Endothelial cell of umbilical vein (primary cell): ENCODE measurements at regions not wholly inside any gene's neighbourhood (a gene's known extent, or its start where the extent isn't known, plus 50 kb on each side); places are given as distances from the start of the nearest gene placed in this dataset.

Experiments
- BruUV-seq: library from RNA; stranded (reverse); fragments of 400-500 nt; replicated peaks from 2 replicates; lab custom pipeline; 2021; lab: Mats Ljungman, UMichigan
- CTCF ChIA-PET: fragments of 300-600, 350-600 bp; sonication (Branson Sonifier 250); formaldehyde crosslinking; loops from one replicate; lab custom pipeline; 2021; ENCODE audit warnings: antibody characterized with exemption, inconsistent platforms; lab: Charles Lee
- POLR2A ChIA-PET: fragments of 300-600, 350-600 bp; sonication (Branson Sonifier 250); formaldehyde crosslinking; loops from one replicate; lab custom pipeline; 2021; ENCODE audit warnings: antibody characterized with exemption, inconsistent platforms; lab: Charles Lee
- DNase-seq: peaks from one replicate; pipeline ENCODE4 v3.0.0-alpha.2; 2011; ENCODE audit warnings: low read depth, low spot score
- FAIRE-seq: peaks from 2 replicates; lab custom pipeline; 2011; peaks lifted over from hg19 to GRCh38; lab: Jason Lieb, UNC
- H2AFZ ChIP-seq: 2 replicates; pipeline ENCODE4 v1.6.0; 2012; ENCODE audit warnings: low read depth, low read length, control low read depth, inconsistent platforms
- H3K27ac ChIP-seq: 2 replicates; pipeline ENCODE4 v1.5.1; 2011; ENCODE audit warnings: low read depth, mild to moderate bottlenecking, control low read depth, low read length, moderate library complexity; ENCODE audit not compliant: insufficient read depth
- H3K27me3 ChIP-seq, 2 experiments: 2 replicates each; pipeline versions ENCODE4 v1.6.0 to v1.6.1; 2011; ENCODE audit warnings: low read length in 2 of 2, mixed read lengths in 1 of 2; ENCODE audit not compliant: control insufficient read depth in 2 of 2, insufficient read depth in 2 of 2
- H3K36me3 ChIP-seq, 2 experiments: 2 replicates in 1 of 2; 3 replicates in 1 of 2; pipeline ENCODE4 v1.5.1; 2011; ENCODE audit warnings: low read length in 2 of 2, mild to moderate bottlenecking in 1 of 2, moderate library complexity in 1 of 2; ENCODE audit not compliant: control insufficient read depth in 2 of 2, insufficient read depth in 2 of 2; ENCODE audit errors: extremely low read depth in 1 of 2
- H3K4me1 ChIP-seq: 3 replicates; pipeline ENCODE4 v1.5.1; 2011; ENCODE audit warnings: mild to moderate bottlenecking, low read length; ENCODE audit not compliant: control insufficient read depth, insufficient read depth; ENCODE audit errors: extremely low read depth
- H3K4me2 ChIP-seq: 2 replicates; pipeline ENCODE4 v1.6.1; 2011; ENCODE audit warnings: low read length, control low read depth, mixed read lengths; ENCODE audit not compliant: insufficient read depth
- H3K4me3 ChIP-seq, 3 experiments: fragments of 200-600 bp in 1 of 3; sonication (generic), shearing (Covaris generic) in 1 of 3; replicated peaks in 1 of 3; 2 replicates each; pipeline ENCODE4 v1.5.1; 2011 to 2016; ENCODE audit warnings: control low read depth in 3 of 3, low read length in 3 of 3, mild to moderate bottlenecking in 2 of 3, inconsistent platforms in 1 of 3, low read depth in 1 of 3, moderate library complexity in 1 of 3; ENCODE audit not compliant: insufficient read depth in 1 of 3
- H3K79me2 ChIP-seq: 2 replicates; pipeline ENCODE4 v1.6.0; 2012; ENCODE audit warnings: low read length, inconsistent platforms; ENCODE audit not compliant: control insufficient read depth, insufficient read depth
- H3K9ac ChIP-seq: replicated peaks from 2 replicates; pipeline ENCODE3; 2011; ENCODE audit warnings: low read length, control low read depth; ENCODE audit not compliant: insufficient read depth; ENCODE audit errors: extremely low read depth
- H3K9me1 ChIP-seq: replicated peaks from 3 replicates; pipeline ENCODE4 v1.6.0; 2011; ENCODE audit warnings: mild to moderate bottlenecking, low read length; ENCODE audit not compliant: control insufficient read depth, insufficient read depth; ENCODE audit errors: extremely low read depth
- H3K9me3 ChIP-seq: replicated peaks from 2 replicates; pipeline ENCODE4 v1.5.1; 2012; ENCODE audit warnings: low read length, inconsistent platforms; ENCODE audit not compliant: control insufficient read depth, insufficient read depth
- H4K20me1 ChIP-seq: replicated peaks from 2 replicates; pipeline ENCODE3; 2011; ENCODE audit warnings: mild to moderate bottlenecking, low read length; ENCODE audit not compliant: control insufficient read depth, insufficient read depth; ENCODE audit errors: extremely low read depth
- CTCF ChIP-seq, 2 donors: IDR thresholded peaks; 1 replicate in 1 of 2; 2 replicates in 1 of 2; pipeline ENCODE4 v1.5.1; 2011; ENCODE audit warnings: low read length in 2 of 2, mild to moderate bottlenecking in 2 of 2, moderate library complexity in 2 of 2, control low read depth in 1 of 2, inconsistent platforms in 1 of 2, low read depth in 1 of 2; ENCODE audit not compliant: insufficient read depth in 1 of 2; ENCODE audit errors: extremely low read depth in 1 of 2
- EZH2 ChIP-seq: IDR thresholded peaks from 2 replicates; pipeline ENCODE4 v1.6.1; 2012; ENCODE audit warnings: borderline replicate concordance, low read depth, mild to moderate bottlenecking, moderate library complexity, low read length, inconsistent platforms; ENCODE audit not compliant: severe bottlenecking
- FOS ChIP-seq: IDR thresholded peaks from 2 replicates; pipeline ENCODE4 v1.6.1; 2011; ENCODE audit warnings: mild to moderate bottlenecking, low read length, moderate library complexity, borderline replicate concordance; ENCODE audit not compliant: insufficient read depth
- GATA2 ChIP-seq: IDR thresholded peaks from 2 replicates; pipeline ENCODE4 v1.7.0; 2011; ENCODE audit warnings: low read depth, mild to moderate bottlenecking, moderate library complexity, mixed read lengths, low read length; ENCODE audit not compliant: insufficient read length, insufficient read depth
- JUN ChIP-seq: IDR thresholded peaks from 2 replicates; pipeline ENCODE4 v1.6.1; 2011; ENCODE audit warnings: borderline replicate concordance, low read depth; ENCODE audit not compliant: insufficient read length, insufficient read depth
- MAX ChIP-seq: IDR thresholded peaks from 2 replicates; pipeline ENCODE4 v1.6.1; 2011; ENCODE audit not compliant: insufficient read depth, insufficient read length
- MYC ChIP-seq: IDR thresholded peaks from one replicate; pipeline ENCODE4 v1.6.1; 2011; ENCODE audit warnings: mild to moderate bottlenecking, low read depth, low read length
- POLR2A ChIP-seq: IDR thresholded peaks from 2 replicates; pipeline ENCODE4 v1.6.1; 2012; ENCODE audit warnings: low read depth, mild to moderate bottlenecking, control low read depth, low read length
- POLR2AphosphoS5 ChIP-seq: IDR thresholded peaks from 2 replicates; pipeline ENCODE4 v1.6.1; 2012; ENCODE audit warnings: low read depth, mild to moderate bottlenecking, control low read depth, low read length, moderate library complexity; ENCODE audit not compliant: insufficient read depth
- dilution Hi-C: fragments of 300-500 bp; cut with MboI; formaldehyde crosslinking; loops from one replicate; pipeline ENCODE4 v1.15.0; 2019; ENCODE audit warnings: low sequenced_read_pairs; ENCODE audit not compliant: extremely low pct_ligation_motif_present
- intact Hi-C: fragments of 100-400 bp; cut with micrococcal nuclease; formaldehyde crosslinking; loops from one replicate; pipeline ENCODE4 v1.10.0; 2022

DNA sequence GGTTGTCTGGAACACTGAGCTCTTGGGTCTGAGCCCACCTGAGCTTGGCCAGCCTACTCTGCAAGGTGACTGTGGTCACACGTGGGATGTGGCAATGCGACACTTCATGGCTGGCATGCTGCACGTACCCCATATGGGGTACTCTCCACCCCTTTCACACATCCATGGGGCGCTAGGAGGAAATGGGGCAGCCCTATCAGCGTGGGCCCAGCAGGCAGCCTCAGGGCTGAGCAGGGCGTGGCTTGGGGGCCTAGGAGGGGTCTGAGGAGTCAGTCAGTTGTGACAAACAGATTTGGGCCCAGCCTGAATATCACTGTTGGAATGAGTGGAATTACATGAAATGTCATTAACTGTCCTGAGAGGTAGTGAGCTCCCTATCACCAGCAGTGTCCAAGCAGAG is 82.3 kb upstream of the LINGO1 start:
- Histone ChIP-seq H2AFZ (no peak overlapping the region), H3K36me3 (no peaks in the 10 kb centered on the region), H3K9ac (no peak overlapping the region), H3K9me3 (no peaks in the 10 kb centered on the region), H3K27ac (no peak overlapping the region), H3K79me2 (no peaks in the 10 kb centered on the region), H3K4me2 (no peak overlapping the region), H3K27me3 (no peaks in the 10 kb centered on the region), H4K20me1 (no peaks in the 10 kb centered on the region), H3K9me1 (no peaks in the 10 kb centered on the region), H3K4me3 (no peak overlapping the region), H3K4me1 (no peaks in the 10 kb centered on the region)
- ChIA-PET CTCF (no interaction called here), POLR2A (interaction anchor here (0.5 kb wide), 1 partner anchor 677 kb away, joined by 3 read pairs; no protein-coding TSS in a partner anchor)
- BruUV-seq: no TSS peak
- DNase-seq (no peak), FAIRE-seq (no peak)
- dilution Hi-C loops: no loop called here
- intact Hi-C loops: no loop called here
- no peak for TF ChIP-seq FOS
- TF ChIP-seq JUN: no peak
- no peak for TF ChIP-seq GATA2
- no peak for TF ChIP-seq EZH2
- TF ChIP-seq MAX: no peak
- TF ChIP-seq MYC: no peak

- Histone ChIP-seq H3K9ac (no peak overlapping the region), H4K20me1 (no peaks in the 10 kb centered on the region), H3K36me3 (no peaks in the 10 kb centered on the region), H3K4me3 (no peak overlapping the region), H3K4me2 (no peak overlapping the region), H3K27ac (no peak overlapping the region), H2AFZ (no peak overlapping the region), H3K9me1 (no peaks in the 10 kb centered on the region), H3K79me2 (no peaks in the 10 kb centered on the region), H3K27me3 (no peaks in the 10 kb centered on the region), H3K9me3 (no peaks in the 10 kb centered on the region), H3K4me1 (no peaks in the 10 kb centered on the region)
- ChIA-PET POLR2A (interaction anchor here (0.5 kb wide), 1 partner anchor 678 kb away, joined by 3 read pairs; no protein-coding TSS in a partner anchor), CTCF (no interaction called here)
- intact Hi-C loops (loop anchor here (5.0 kb wide), 1 partner anchor 48 kb away; no protein-coding TSS in a partner anchor), dilution Hi-C loops (no loop called here)
- FAIRE-seq: no peak
- TF ChIP-seq CTCF (IDR thresholded peaks at IDR 0.05; ENCODE audit: extremely low read depth in 1 of 2, insufficient read depth in 1 of 2, low read depth in 1 of 2, low read length in 2 of 2) (no peak), EZH2 (no peak), JUN (no peak), POLR2AphosphoS5 (no peak), MAX (no peak), FOS (no peak), GATA2 (no peak), POLR2A (no peak), MYC (no peak)
- no TSS peak for BruUV-seq
- DNase-seq: no peak
Measured at GRCh38 chr15:77714555-77714954, 81.8 kb upstream of the LINGO1 start.
